Neural progenitor cell (in vitro differentiated cells): ENCODE measurements at regions not wholly inside any gene's neighbourhood (a gene's known extent, or its start where the extent isn't known, plus 50 kb on each side); places are given as distances from the start of the nearest gene placed in this dataset.

ENCODE experiments used
- DNase-seq: peaks from one replicate; pipeline ENCODE4 v3.0.0-alpha.2; 2016; ENCODE audit warnings: low spot score
- H2AFZ ChIP-seq: fragments of 200-600 bp; sonication (generic); replicated peaks from 2 replicates; pipeline ENCODE4 v1.6.1; 2016; ENCODE audit warnings: antibody characterized with exemption
- H3F3A ChIP-seq: fragments of 200-600 bp; sonication (generic); 2 replicates; pipeline ENCODE4 v1.6.1; 2016; ENCODE audit warnings: antibody characterized with exemption, low read depth
- H3K27ac ChIP-seq: fragments of 200-600 bp; sonication (generic); 2 replicates; pipeline ENCODE4 v1.5.1; 2016; ENCODE audit warnings: mild to moderate bottlenecking
- H3K27me3 ChIP-seq: fragments of 200-600 bp; sonication (generic); 2 replicates; pipeline ENCODE4 v1.6.1; 2016; ENCODE audit warnings: mild to moderate bottlenecking, moderate library complexity
- H3K36me3 ChIP-seq: fragments of 200-600 bp; sonication (generic); 2 replicates; pipeline ENCODE4 v1.5.1; 2016
- H3K4me1 ChIP-seq: fragments of 200-600 bp; sonication (generic); 2 replicates; pipeline ENCODE4 v1.6.1; 2016; ENCODE audit warnings: mixed run types
- H3K4me2 ChIP-seq: fragments of 200-600 bp; sonication (generic); 2 replicates; pipeline ENCODE4 v1.6.1; 2016
- H3K4me3 ChIP-seq: fragments of 200-600 bp; sonication (generic); 2 replicates; pipeline ENCODE4 v1.5.1; 2016
- H3K79me2 ChIP-seq: fragments of 200-600 bp; sonication (generic); 2 replicates; pipeline ENCODE4 v1.6.1; 2016; ENCODE audit warnings: low read depth
- H3K9ac ChIP-seq: fragments of 200-600 bp; sonication (generic); 2 replicates; pipeline ENCODE4 v1.6.1; 2016
- H3K9me3 ChIP-seq: fragments of 200-600 bp; sonication (generic); 2 replicates; pipeline ENCODE4 v1.5.1; 2016; ENCODE audit warnings: low read depth
- H4K20me1 ChIP-seq: fragments of 200-600 bp; sonication (generic); 2 replicates; pipeline ENCODE4 v1.6.1; 2016; ENCODE audit warnings: low read depth
- H3K27ac Mint-ChIP-seq: 3 replicates; pipeline ENCODE4 v1.8.0; 2021; ENCODE audit warnings: mixed read lengths
- H3K27me3 Mint-ChIP-seq: 2 replicates; pipeline ENCODE4 v1.8.0; 2022; ENCODE audit warnings: low read depth, mild to moderate bottlenecking, inconsistent platforms, moderate library complexity, mixed read lengths; ENCODE audit not compliant: insufficient read depth
- H3K36me3 Mint-ChIP-seq: 3 replicates; pipeline ENCODE4 v1.8.0; 2021; ENCODE audit warnings: mixed read lengths
- H3K4me1 Mint-ChIP-seq: 3 replicates; pipeline ENCODE4 v1.8.0; 2021; ENCODE audit warnings: mixed read lengths
- H3K4me3 Mint-ChIP-seq: 3 replicates; pipeline ENCODE4 v1.8.0; 2021; ENCODE audit warnings: mild to moderate bottlenecking, moderate library complexity, mixed read lengths
- H3K9me3 Mint-ChIP-seq: 3 replicates; pipeline ENCODE4 v1.8.0; 2020; ENCODE audit warnings: mixed read lengths
- EZH2 ChIP-seq: fragments of 200-600 bp; sonication (generic); IDR thresholded peaks from 2 replicates; pipeline ENCODE4 v1.6.1; 2017; ENCODE audit warnings: antibody characterized with exemption, mild to moderate bottlenecking, moderate library complexity
- EZH2phosphoT487 ChIP-seq: fragments of 200-600 bp; sonication (generic); IDR thresholded peaks from 2 replicates; pipeline ENCODE4 v1.6.1; 2017; ENCODE audit warnings: antibody characterized with exemption
- TF ChIP-seq, protein P1 (sequence below): fragments of 200-600 bp; sonication (generic); IDR thresholded peaks from 2 replicates; pipeline ENCODE4 v1.5.1; 2017; ENCODE audit warnings: antibody characterized with exemption, mild to moderate bottlenecking

DNA sequence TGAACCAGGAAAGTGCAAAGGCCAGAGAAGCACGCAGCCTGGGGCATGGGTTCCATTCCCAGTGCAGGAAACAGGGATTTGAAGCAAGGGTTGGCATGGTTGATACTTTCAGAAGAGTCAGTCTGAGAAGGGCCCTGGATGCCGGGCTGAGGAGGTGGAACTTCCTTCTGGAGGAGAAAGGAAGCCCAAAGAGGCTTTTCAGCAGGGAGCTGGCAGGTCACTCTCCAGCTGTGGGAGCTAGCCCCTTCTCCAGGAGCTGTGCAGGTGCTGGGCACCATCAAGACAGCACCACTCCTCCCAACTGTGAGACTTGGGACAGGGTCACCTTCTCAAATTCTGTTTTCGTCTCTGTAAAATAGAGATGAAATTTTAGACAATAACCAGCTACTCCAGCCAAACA, 169.8 kb downstream of the ZNF248 start:
- H3K27me3 ChIP-seq = no peaks in the 10 kb centered on the region
- H2AFZ ChIP-seq = no peak overlapping the region
- Mint-ChIP-seq H3K4me1 (no peaks in the 10 kb centered on the region), H3K27me3 (peaks cover 7% of the 10 kb centered on the region), H3K4me3 (no peak overlapping the region), H3K9me3 (peaks cover 45% of the 10 kb centered on the region), H3K27ac (no peak overlapping the region), H3K36me3 (no peaks in the 10 kb centered on the region)
- H3K79me2 ChIP-seq = no peaks in the 10 kb centered on the region
- H3K36me3 ChIP-seq = no peaks in the 10 kb centered on the region
- no peaks in the 10 kb centered on the region for H3F3A ChIP-seq
- H3K4me3 ChIP-seq = no peak overlapping the region
- TF ChIP-seq, protein P1, sequence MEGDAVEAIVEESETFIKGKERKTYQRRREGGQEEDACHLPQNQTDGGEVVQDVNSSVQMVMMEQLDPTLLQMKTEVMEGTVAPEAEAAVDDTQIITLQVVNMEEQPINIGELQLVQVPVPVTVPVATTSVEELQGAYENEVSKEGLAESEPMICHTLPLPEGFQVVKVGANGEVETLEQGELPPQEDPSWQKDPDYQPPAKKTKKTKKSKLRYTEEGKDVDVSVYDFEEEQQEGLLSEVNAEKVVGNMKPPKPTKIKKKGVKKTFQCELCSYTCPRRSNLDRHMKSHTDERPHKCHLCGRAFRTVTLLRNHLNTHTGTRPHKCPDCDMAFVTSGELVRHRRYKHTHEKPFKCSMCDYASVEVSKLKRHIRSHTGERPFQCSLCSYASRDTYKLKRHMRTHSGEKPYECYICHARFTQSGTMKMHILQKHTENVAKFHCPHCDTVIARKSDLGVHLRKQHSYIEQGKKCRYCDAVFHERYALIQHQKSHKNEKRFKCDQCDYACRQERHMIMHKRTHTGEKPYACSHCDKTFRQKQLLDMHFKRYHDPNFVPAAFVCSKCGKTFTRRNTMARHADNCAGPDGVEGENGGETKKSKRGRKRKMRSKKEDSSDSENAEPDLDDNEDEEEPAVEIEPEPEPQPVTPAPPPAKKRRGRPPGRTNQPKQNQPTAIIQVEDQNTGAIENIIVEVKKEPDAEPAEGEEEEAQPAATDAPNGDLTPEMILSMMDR = no peak
- no peak for TF ChIP-seq EZH2phosphoT487
- TF ChIP-seq EZH2 = no peak
- H3K27ac ChIP-seq = no peak overlapping the region
- no peak overlapping the region for H3K9ac ChIP-seq
- peaks cover 4% of the 10 kb centered on the region for H3K9me3 ChIP-seq
- H3K4me1 ChIP-seq = no peaks in the 10 kb centered on the region
- no peaks in the 10 kb centered on the region for H4K20me1 ChIP-seq
- H3K4me2 ChIP-seq = no peak overlapping the region
- no peak for DNase-seq

DNA sequence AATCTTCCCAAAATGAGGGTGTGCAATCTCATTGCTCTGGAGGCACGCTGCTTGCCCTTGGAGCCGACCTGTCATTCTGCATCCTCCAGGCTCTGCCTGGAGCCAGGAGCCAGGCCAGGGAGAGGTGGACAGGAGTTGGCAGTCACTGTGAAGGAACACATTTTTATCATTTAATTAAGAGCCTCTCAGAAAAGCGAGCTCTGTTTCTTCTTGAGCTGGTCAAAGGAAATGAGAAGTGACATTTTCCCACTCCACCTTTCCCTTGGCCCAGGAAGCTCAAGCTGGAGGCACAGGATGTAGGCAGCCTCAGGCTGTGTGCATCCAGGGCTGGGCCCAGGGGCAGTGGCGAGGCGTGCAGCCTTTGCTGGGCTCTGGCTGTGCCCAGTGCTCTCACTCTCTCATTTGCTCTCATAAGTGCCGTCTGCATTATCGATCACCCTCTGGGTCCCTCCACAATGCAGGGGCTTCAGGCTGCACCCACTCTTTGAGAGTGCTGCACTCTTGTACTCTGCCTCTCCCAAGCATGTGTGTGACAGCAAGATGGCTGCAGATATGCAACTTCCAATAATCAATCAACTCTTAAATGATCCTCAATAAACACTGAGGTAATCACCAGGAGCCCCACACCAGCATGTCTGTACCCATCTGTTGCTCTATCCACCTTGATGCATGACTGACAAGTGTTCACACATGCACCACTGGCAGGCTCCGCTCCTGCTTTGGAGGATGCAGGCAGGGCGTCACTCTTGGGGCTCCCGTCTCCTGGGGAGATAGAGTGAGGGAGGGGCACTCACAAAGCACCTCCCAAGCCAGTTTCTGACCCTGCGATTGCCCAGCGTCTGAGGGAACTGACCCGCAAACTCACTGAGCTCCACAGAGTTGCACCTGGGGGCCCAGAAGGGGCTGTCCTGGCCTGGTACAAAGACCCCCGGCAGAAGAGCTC, 171.4 kb downstream of the ZNF248 start:
- peaks cover 10% of the 10 kb centered on the region for H3K27me3 Mint-ChIP-seq

DNA sequence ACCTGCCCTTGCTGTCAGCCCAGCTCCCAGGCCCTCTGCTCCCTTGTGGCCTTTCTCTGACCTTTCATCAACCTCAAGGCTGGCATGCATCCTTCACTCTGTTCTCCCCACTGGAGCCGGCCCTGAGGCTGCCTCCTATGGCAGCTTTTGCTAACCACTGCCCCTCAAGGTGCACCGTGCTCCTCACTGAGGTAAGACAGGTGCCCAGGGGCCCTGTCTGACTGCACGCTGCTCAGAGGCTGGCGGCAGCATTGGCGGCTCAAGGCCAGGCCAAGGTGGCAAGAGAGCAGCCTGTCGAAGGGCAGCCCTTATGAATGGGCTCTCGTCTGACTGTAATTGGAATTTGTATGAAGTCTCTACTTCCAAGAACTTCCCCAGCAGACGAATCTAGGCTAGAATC, 172.6 kb downstream of the ZNF248 start:
- Histone ChIP-seq H3K4me1 (no peaks in the 10 kb centered on the region), H3K9me3 (peaks cover 3% of the 10 kb centered on the region), H3K9ac (no peak overlapping the region), H3K36me3 (no peaks in the 10 kb centered on the region), H3K27ac (no peak overlapping the region), H2AFZ (no peak overlapping the region), H4K20me1 (no peaks in the 10 kb centered on the region), H3K4me2 (no peak overlapping the region), H3K79me2 (no peaks in the 10 kb centered on the region), H3F3A (no peaks in the 10 kb centered on the region), H3K27me3 (no peaks in the 10 kb centered on the region), H3K4me3 (no peak overlapping the region)
- Mint-ChIP-seq H3K9me3 (peaks cover 55% of the 10 kb centered on the region), H3K36me3 (no peaks in the 10 kb centered on the region), H3K4me1 (no peaks in the 10 kb centered on the region), H3K27ac (no peak overlapping the region), H3K4me3 (no peak overlapping the region), H3K27me3 (peaks cover 10% of the 10 kb centered on the region)
- TF ChIP-seq, protein P1 = no peak
- TF ChIP-seq EZH2phosphoT487 (no peak), EZH2 (no peak)
- no peak for DNase-seq

More for the DNA sequence above, 171.4 kb downstream of the ZNF248 start:
- TF ChIP-seq, protein P1 = no peak
- TF ChIP-seq EZH2 = no peak
- no peak for TF ChIP-seq EZH2phosphoT487
- Histone ChIP-seq H4K20me1 (no peaks in the 10 kb centered on the region), H3K9ac (no peak overlapping the region), H3K9me3 (peaks cover 4% of the 10 kb centered on the region), H3F3A (no peaks in the 10 kb centered on the region), H3K27ac (no peak overlapping the region), H3K27me3 (no peaks in the 10 kb centered on the region), H3K4me3 (no peak overlapping the region), H3K79me2 (no peaks in the 10 kb centered on the region), H3K4me1 (no peaks in the 10 kb centered on the region), H3K36me3 (no peaks in the 10 kb centered on the region), H2AFZ (no peak overlapping the region), H3K4me2 (no peak overlapping the region)
- H3K9me3 Mint-ChIP-seq = peaks cover 52% of the 10 kb centered on the region
- H3K4me3 Mint-ChIP-seq = no peak overlapping the region
- no peaks in the 10 kb centered on the region for H3K4me1 Mint-ChIP-seq
- no peak overlapping the region for H3K27ac Mint-ChIP-seq
- H3K36me3 Mint-ChIP-seq = no peaks in the 10 kb centered on the region
- DNase-seq = no peak
